Liver (tissue), 8 donors: ENCODE measurements at regions not wholly inside any gene's neighbourhood (a gene's known extent, or its start where the extent isn't known, plus 50 kb on each side); places are given as distances from the start of the nearest gene placed in this dataset.

Source experiments
- DNase-seq: peaks from one replicate; pipeline ENCODE4 v3.0.0-alpha.2; 2017; ENCODE audit warnings: low spot score
- H3K27ac ChIP-seq, 2 donors: one replicate each; pipeline ENCODE4 v1.7.0; 2013; ENCODE audit warnings: inconsistent platforms in 2 of 2, low read length in 2 of 2, control low read depth in 1 of 2, low read depth in 1 of 2, mild to moderate bottlenecking in 1 of 2
- H3K27me3 ChIP-seq, 4 donors: one replicate each; pipeline versions ENCODE4 v1.6.1 to v1.7.0; 2013; ENCODE audit warnings: low read length in 3 of 4, inconsistent platforms in 1 of 4, mild to moderate bottlenecking in 1 of 4, moderate library complexity in 1 of 4; ENCODE audit not compliant: control insufficient read depth in 4 of 4, insufficient read depth in 4 of 4
- H3K36me3 ChIP-seq, 4 donors: one replicate each; pipeline versions ENCODE4 v1.6.1 to v1.7.0; 2013; ENCODE audit warnings: low read length in 3 of 4, mild to moderate bottlenecking in 3 of 4, low read depth in 1 of 4, moderate library complexity in 1 of 4; ENCODE audit not compliant: control insufficient read depth in 4 of 4, insufficient read depth in 3 of 4
- H3K4me1 ChIP-seq, 4 donors: one replicate each; pipeline versions ENCODE4 v1.6.1 to v1.7.0; 2013; ENCODE audit warnings: low read length in 3 of 4, mild to moderate bottlenecking in 3 of 4, moderate library complexity in 1 of 4; ENCODE audit not compliant: control insufficient read depth in 4 of 4, insufficient read depth in 4 of 4
- H3K4me3 ChIP-seq, 3 donors: one replicate each; pipeline versions ENCODE4 v1.6.1 to v1.7.0; 2013; ENCODE audit warnings: low read length in 3 of 3, control low read depth in 1 of 3, low read depth in 1 of 3, mild to moderate bottlenecking in 1 of 3
- H3K9ac ChIP-seq, 2 donors: one replicate each; pipeline ENCODE4 v1.7.0; 2013; ENCODE audit warnings: low read length in 2 of 2, mild to moderate bottlenecking in 2 of 2, moderate library complexity in 2 of 2, control low read depth in 1 of 2, low read depth in 1 of 2
- H3K9me3 ChIP-seq, 4 donors: one replicate each; pipeline versions ENCODE4 v1.6.1 to v1.7.0; 2013; ENCODE audit warnings: low read length in 3 of 4; ENCODE audit not compliant: control insufficient read depth in 4 of 4
- EGR1 ChIP-seq, 2 donors: IDR thresholded peaks; 2 replicates each; pipeline ENCODE4 v1.6.1; 2016 to 2018; ENCODE audit warnings: antibody characterized with exemption in 2 of 2, low read depth in 2 of 2
- FOXA1 ChIP-seq: IDR thresholded peaks from 2 replicates; pipeline ENCODE4 v1.6.1; 2016; ENCODE audit warnings: antibody characterized with exemption
- FOXA2 ChIP-seq: IDR thresholded peaks from 2 replicates; pipeline ENCODE4 v1.6.1; 2016; ENCODE audit warnings: antibody characterized with exemption
- GABPA ChIP-seq, 2 donors: IDR thresholded peaks in 1 of 2; conservative IDR thresholded peaks in 1 of 2; 2 replicates each; pipeline ENCODE4 v1.6.1; 2016; ENCODE audit warnings: antibody characterized with exemption in 2 of 2, mild to moderate bottlenecking in 1 of 2, moderate library complexity in 1 of 2
- HNF4A ChIP-seq, 2 donors: conservative IDR thresholded peaks; 2 replicates each; pipeline ENCODE4 v1.6.1; 2016; ENCODE audit warnings: antibody characterized with exemption in 2 of 2, mild to moderate bottlenecking in 2 of 2
- HNF4G ChIP-seq: IDR thresholded peaks from 2 replicates; pipeline ENCODE4 v1.6.1; 2016; ENCODE audit warnings: antibody characterized with exemption
- JUND ChIP-seq, 2 donors: IDR thresholded peaks; 2 replicates each; pipeline ENCODE4 v1.6.1; 2016; ENCODE audit warnings: antibody characterized with exemption in 2 of 2
- NR2F2 ChIP-seq: IDR thresholded peaks from 2 replicates; pipeline ENCODE4 v1.6.1; 2016; ENCODE audit warnings: antibody characterized with exemption
- RAD21 ChIP-seq, 2 donors: IDR thresholded peaks; 2 replicates each; pipeline ENCODE4 v1.6.1; 2016; ENCODE audit warnings: antibody characterized with exemption in 2 of 2, mild to moderate bottlenecking in 2 of 2
- RXRA ChIP-seq, 2 donors: IDR thresholded peaks; 2 replicates each; pipeline ENCODE4 v1.6.1; 2017 to 2018; ENCODE audit warnings: antibody characterized with exemption in 2 of 2, mild to moderate bottlenecking in 1 of 2
- SP1 ChIP-seq: IDR thresholded peaks from 2 replicates; pipeline ENCODE4 v1.6.1; 2018; ENCODE audit warnings: antibody characterized with exemption, mild to moderate bottlenecking
- TAF1 ChIP-seq: conservative IDR thresholded peaks from 2 replicates; pipeline ENCODE4 v1.6.1; 2016; ENCODE audit warnings: antibody characterized with exemption, mild to moderate bottlenecking
- YY1 ChIP-seq: IDR thresholded peaks from 2 replicates; pipeline ENCODE4 v1.6.1; 2016; ENCODE audit warnings: antibody characterized with exemption, mild to moderate bottlenecking
- WGBS: extraction: QIAGEN DNeasy Blood & Tissue Kit; methylation state at CpG from one replicate; pipeline ENCODE4 v1.1.7; 2013; 5-methylcytosine and 5-hydroxymethylcytosine counted together
- TF ChIP-seq, protein P1 (sequence below): fragments of 150-350 bp; IDR thresholded peaks from 2 replicates; pipeline ENCODE4 v1.5.1; 2017; ENCODE audit warnings: improper control_type of control experiment, low read depth, low read length; ENCODE audit not compliant: missing input control
- TF ChIP-seq, protein P2 (sequence below): IDR thresholded peaks from 2 replicates; pipeline ENCODE4 v1.6.1; 2016; ENCODE audit warnings: antibody characterized with exemption
- TF ChIP-seq, protein P3 (sequence below): IDR thresholded peaks from 2 replicates; pipeline ENCODE4 v1.6.1; 2016; ENCODE audit warnings: antibody characterized with exemption
- TF ChIP-seq, protein P4 (sequence below): IDR thresholded peaks from 2 replicates; pipeline ENCODE4 v1.6.1; 2016; ENCODE audit warnings: antibody characterized with exemption
- TF ChIP-seq, protein P5 (sequence below): IDR thresholded peaks from 2 replicates; pipeline ENCODE4 v1.6.1; 2016; ENCODE audit warnings: antibody characterized with exemption, mild to moderate bottlenecking
- donor health status: healthy.
- donor health status: healthy.
- donor health status: healthy.
- donor health status: healthy.
- donor health status: healthy.

DNA sequence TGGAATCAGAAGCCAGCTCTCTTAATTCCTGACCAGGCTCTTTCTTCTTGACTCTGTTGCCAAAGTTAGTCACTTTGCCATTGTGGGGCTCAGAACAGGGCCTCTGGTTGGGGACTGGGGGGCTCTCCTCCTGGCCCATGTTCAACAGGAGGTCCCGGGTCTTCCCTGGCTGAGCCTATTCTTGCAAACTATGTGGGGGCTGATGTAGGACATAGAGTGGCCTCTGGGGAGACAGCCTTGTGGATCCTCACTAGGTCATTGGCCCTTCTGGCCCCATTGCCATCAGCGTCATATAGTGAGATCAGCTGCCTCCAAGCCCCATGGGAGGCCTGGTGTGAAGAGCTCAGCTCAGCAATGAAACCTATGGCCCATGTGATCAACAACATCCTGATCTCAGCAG, 77.6 kb upstream of the LEP start:
- Histone ChIP-seq H3K9ac (no peak overlapping the region), H3K27ac (no peak overlapping the region), H3K4me1 (peaks cover 13 to 21% (median 17%) of the 10 kb centered on the region in 4 donors), H3K27me3 (peaks cover 5 to 17% (median 9%) of the 10 kb centered on the region in 4 donors), H3K36me3 (no peaks in the 10 kb centered on the region), H3K4me3 (no peak overlapping the region), H3K9me3 (no peaks in the 10 kb centered on the region)
- peak; percentile 20 for DNase-seq
- TF ChIP-seq FOXA1 (no peak), HNF4A (conservative IDR thresholded peaks at IDR 0.05) (no peak), TAF1 (no peak), RAD21 (IDR thresholded peaks at IDR 0.05) (no peak), YY1 (no peak), RXRA (IDR thresholded peaks at IDR 0.05) (no peak), GABPA (IDR thresholded peaks at IDR 0.05 in 1 of 2, conservative IDR thresholded peaks at IDR 0.05 in 1 of 2) (no peak), JUND (IDR thresholded peaks at IDR 0.05) (no peak), FOXA2 (no peak), EGR1 (IDR thresholded peaks at IDR 0.05; ENCODE audit: low read depth in 2 of 2) (no peak), SP1 (no peak), HNF4G (no peak), NR2F2 (no peak)
- TF ChIP-seq, protein P1, sequence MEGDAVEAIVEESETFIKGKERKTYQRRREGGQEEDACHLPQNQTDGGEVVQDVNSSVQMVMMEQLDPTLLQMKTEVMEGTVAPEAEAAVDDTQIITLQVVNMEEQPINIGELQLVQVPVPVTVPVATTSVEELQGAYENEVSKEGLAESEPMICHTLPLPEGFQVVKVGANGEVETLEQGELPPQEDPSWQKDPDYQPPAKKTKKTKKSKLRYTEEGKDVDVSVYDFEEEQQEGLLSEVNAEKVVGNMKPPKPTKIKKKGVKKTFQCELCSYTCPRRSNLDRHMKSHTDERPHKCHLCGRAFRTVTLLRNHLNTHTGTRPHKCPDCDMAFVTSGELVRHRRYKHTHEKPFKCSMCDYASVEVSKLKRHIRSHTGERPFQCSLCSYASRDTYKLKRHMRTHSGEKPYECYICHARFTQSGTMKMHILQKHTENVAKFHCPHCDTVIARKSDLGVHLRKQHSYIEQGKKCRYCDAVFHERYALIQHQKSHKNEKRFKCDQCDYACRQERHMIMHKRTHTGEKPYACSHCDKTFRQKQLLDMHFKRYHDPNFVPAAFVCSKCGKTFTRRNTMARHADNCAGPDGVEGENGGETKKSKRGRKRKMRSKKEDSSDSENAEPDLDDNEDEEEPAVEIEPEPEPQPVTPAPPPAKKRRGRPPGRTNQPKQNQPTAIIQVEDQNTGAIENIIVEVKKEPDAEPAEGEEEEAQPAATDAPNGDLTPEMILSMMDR, result no peak
- TF ChIP-seq, protein P2, sequence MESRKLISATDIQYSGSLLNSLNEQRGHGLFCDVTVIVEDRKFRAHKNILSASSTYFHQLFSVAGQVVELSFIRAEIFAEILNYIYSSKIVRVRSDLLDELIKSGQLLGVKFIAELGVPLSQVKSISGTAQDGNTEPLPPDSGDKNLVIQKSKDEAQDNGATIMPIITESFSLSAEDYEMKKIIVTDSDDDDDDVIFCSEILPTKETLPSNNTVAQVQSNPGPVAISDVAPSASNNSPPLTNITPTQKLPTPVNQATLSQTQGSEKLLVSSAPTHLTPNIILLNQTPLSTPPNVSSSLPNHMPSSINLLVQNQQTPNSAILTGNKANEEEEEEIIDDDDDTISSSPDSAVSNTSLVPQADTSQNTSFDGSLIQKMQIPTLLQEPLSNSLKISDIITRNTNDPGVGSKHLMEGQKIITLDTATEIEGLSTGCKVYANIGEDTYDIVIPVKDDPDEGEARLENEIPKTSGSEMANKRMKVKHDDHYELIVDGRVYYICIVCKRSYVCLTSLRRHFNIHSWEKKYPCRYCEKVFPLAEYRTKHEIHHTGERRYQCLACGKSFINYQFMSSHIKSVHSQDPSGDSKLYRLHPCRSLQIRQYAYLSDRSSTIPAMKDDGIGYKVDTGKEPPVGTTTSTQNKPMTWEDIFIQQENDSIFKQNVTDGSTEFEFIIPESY, result no peak
- TF ChIP-seq, protein P3, sequence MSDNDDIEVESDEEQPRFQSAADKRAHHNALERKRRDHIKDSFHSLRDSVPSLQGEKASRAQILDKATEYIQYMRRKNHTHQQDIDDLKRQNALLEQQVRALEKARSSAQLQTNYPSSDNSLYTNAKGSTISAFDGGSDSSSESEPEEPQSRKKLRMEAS, result no peak
- TF ChIP-seq, protein P4, sequence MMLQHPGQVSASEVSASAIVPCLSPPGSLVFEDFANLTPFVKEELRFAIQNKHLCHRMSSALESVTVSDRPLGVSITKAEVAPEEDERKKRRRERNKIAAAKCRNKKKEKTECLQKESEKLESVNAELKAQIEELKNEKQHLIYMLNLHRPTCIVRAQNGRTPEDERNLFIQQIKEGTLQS, result no peak
- TF ChIP-seq, protein P5, sequence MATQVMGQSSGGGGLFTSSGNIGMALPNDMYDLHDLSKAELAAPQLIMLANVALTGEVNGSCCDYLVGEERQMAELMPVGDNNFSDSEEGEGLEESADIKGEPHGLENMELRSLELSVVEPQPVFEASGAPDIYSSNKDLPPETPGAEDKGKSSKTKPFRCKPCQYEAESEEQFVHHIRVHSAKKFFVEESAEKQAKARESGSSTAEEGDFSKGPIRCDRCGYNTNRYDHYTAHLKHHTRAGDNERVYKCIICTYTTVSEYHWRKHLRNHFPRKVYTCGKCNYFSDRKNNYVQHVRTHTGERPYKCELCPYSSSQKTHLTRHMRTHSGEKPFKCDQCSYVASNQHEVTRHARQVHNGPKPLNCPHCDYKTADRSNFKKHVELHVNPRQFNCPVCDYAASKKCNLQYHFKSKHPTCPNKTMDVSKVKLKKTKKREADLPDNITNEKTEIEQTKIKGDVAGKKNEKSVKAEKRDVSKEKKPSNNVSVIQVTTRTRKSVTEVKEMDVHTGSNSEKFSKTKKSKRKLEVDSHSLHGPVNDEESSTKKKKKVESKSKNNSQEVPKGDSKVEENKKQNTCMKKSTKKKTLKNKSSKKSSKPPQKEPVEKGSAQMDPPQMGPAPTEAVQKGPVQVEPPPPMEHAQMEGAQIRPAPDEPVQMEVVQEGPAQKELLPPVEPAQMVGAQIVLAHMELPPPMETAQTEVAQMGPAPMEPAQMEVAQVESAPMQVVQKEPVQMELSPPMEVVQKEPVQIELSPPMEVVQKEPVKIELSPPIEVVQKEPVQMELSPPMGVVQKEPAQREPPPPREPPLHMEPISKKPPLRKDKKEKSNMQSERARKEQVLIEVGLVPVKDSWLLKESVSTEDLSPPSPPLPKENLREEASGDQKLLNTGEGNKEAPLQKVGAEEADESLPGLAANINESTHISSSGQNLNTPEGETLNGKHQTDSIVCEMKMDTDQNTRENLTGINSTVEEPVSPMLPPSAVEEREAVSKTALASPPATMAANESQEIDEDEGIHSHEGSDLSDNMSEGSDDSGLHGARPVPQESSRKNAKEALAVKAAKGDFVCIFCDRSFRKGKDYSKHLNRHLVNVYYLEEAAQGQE, result no peak
- 94% methylated on average over 2 of the region's 2 CpGs for WGBS
